ENCODE measurements at regions not wholly inside any gene's neighbourhood (a gene's known extent, or its start where the extent isn't known, plus 50 kb on each side); places are given as distances from the start of the nearest gene placed in this dataset.
A peak's percentile ranks its signal among the peaks of the same experiment; 100 is the strongest.
"Not testable (repeated sequence)": the region's sequence is repeated elsewhere in the genome, so short reads cannot be mapped to it uniquely, and the experiment has no call there.

- DNase-seq (ENCODE audit: low read depth, low spot score), result no peak
Measured at GRCh38 chr13:69101841-69102240, 1005.8 kb upstream of the ATXN8OS start.

GRCh38 chr13:69094485-69094884 is 1013.1 kb upstream of the ATXN8OS start:
- DNase-seq (ENCODE audit: low read depth, low spot score), result no peak

- DNase-seq (ENCODE audit: low read depth, low spot score), result peak; percentile 12
Measured at GRCh38 chr13:69092615-69093322, 1014.9 kb upstream of the ATXN8OS start.

GRCh38 chr13:69077267-69077666 is 1030.4 kb upstream of the ATXN8OS start:
- no peak for DNase-seq (ENCODE audit: low read depth, low spot score)

GRCh38 chr13:69069554-69070133 is 1038.0 kb upstream of the ATXN8OS start:
- DNase-seq (ENCODE audit: low read depth, low spot score), result no peak

GRCh38 chr13:69050696-69051095 is 1056.9 kb upstream of the ATXN8OS start:
- DNase-seq (ENCODE audit: low read depth, low spot score), result no peak

GRCh38 chr13:69044629-69045028 is 1063.0 kb upstream of the ATXN8OS start:
- no peak for DNase-seq (ENCODE audit: low read depth, low spot score)

- no peak for DNase-seq (ENCODE audit: low read depth, low spot score)
Measured at GRCh38 chr13:69040898-69041297, 1066.7 kb upstream of the ATXN8OS start.

- no peak for DNase-seq (ENCODE audit: low read depth, low spot score)
Measured at GRCh38 chr13:69035771-69036170, 1071.9 kb upstream of the ATXN8OS start.

- no peak for DNase-seq (ENCODE audit: low read depth, low spot score)
Measured at GRCh38 chr13:69028936-69029335, 1078.7 kb upstream of the ATXN8OS start.

GRCh38 chr13:69020120-69020519 is 1087.5 kb upstream of the ATXN8OS start:
- DNase-seq (ENCODE audit: low read depth, low spot score), result no peak

- not testable (repeated sequence) for DNase-seq (ENCODE audit: low read depth, low spot score)
Measured at GRCh38 chr13:69018173-69018572, 1089.5 kb upstream of the ATXN8OS start.

GRCh38 chr13:69010789-69011188 is 1096.8 kb upstream of the ATXN8OS start:
- DNase-seq (ENCODE audit: low read depth, low spot score), result no peak

- DNase-seq (ENCODE audit: low read depth, low spot score), result no peak
Measured at GRCh38 chr13:69008499-69008898, 1099.1 kb upstream of the ATXN8OS start.

- no peak for DNase-seq (ENCODE audit: low read depth, low spot score)
Measured at GRCh38 chr13:68998056-68998455, 1109.6 kb upstream of the ATXN8OS start.

GRCh38 chr13:68996668-68997025 is 1111.0 kb upstream of the ATXN8OS start:
- DNase-seq (ENCODE audit: low read depth, low spot score), result no peak

GRCh38 chr13:68995972-68996667 is 1111.5 kb upstream of the ATXN8OS start:
- no peak for DNase-seq (ENCODE audit: low read depth, low spot score)

GRCh38 chr13:68993154-68993553 is 1114.5 kb upstream of the ATXN8OS start:
- DNase-seq (ENCODE audit: low read depth, low spot score), result no peak

- no peak for DNase-seq (ENCODE audit: low read depth, low spot score)
Measured at GRCh38 chr13:68988176-68988575, 1119.5 kb upstream of the ATXN8OS start.

- no peak for DNase-seq (ENCODE audit: low read depth, low spot score)
Measured at GRCh38 chr13:68987585-68987984, 1120.0 kb upstream of the ATXN8OS start.

- DNase-seq (ENCODE audit: low read depth, low spot score), result no peak
Measured at GRCh38 chr13:68984688-68985319, 1122.8 kb upstream of the ATXN8OS start.

GRCh38 chr13:68982961-68983619 is 1124.5 kb upstream of the ATXN8OS start:
- DNase-seq (ENCODE audit: low read depth, low spot score), result no peak
